Endothelial cell (in vitro differentiated cells): ENCODE measurements at regions not wholly inside any gene's neighbourhood (a gene's known extent, or its start where the extent isn't known, plus 50 kb on each side); places are given as distances from the start of the nearest gene placed in this dataset.

ENCODE experiments used
- DNase-seq: peaks from one replicate; pipeline ENCODE4 v3.0.0; 2021; ENCODE audit warnings: low spot score
- H3K27ac Mint-ChIP-seq: one replicate; pipeline ENCODE4 v1.8.0; 2021; ENCODE audit warnings: mixed read lengths, inconsistent platforms; ENCODE audit not compliant: unreplicated experiment
- H3K27me3 Mint-ChIP-seq: one replicate; pipeline ENCODE4 v1.8.0; 2021; ENCODE audit warnings: mild to moderate bottlenecking, moderate library complexity, mixed read lengths, inconsistent platforms; ENCODE audit not compliant: unreplicated experiment
- H3K36me3 Mint-ChIP-seq: one replicate; pipeline ENCODE4 v1.8.0; 2021; ENCODE audit warnings: mild to moderate bottlenecking, low read depth, mixed read lengths, inconsistent platforms; ENCODE audit not compliant: unreplicated experiment
- H3K4me1 Mint-ChIP-seq: one replicate; pipeline ENCODE4 v1.8.0; 2021; ENCODE audit warnings: mild to moderate bottlenecking, mixed read lengths, inconsistent platforms; ENCODE audit not compliant: unreplicated experiment
- H3K4me3 Mint-ChIP-seq: one replicate; pipeline ENCODE4 v1.8.0; 2021; ENCODE audit warnings: mild to moderate bottlenecking, mixed read lengths, inconsistent platforms; ENCODE audit not compliant: unreplicated experiment
- H3K9me3 Mint-ChIP-seq: one replicate; pipeline ENCODE4 v1.8.0; 2021; ENCODE audit warnings: mixed read lengths, inconsistent platforms; ENCODE audit not compliant: unreplicated experiment
- CTCF ChIP-seq: fragments of 200-600 bp; sonication (generic); IDR thresholded peaks from one replicate; pipeline ENCODE4 v1.5.0; 2021; ENCODE audit warnings: antibody characterized with exemption; ENCODE audit not compliant: unreplicated experiment

- Mint-ChIP-seq H3K36me3 (no peaks in the 10 kb centered on the region), H3K4me3 (no peak overlapping the region), H3K4me1 (peaks cover 3% of the 10 kb centered on the region), H3K27me3 (peaks cover 1% of the 10 kb centered on the region), H3K9me3 (no peaks in the 10 kb centered on the region), H3K27ac (no peak overlapping the region)
- no peak for DNase-seq
- no peak for TF ChIP-seq CTCF
These were observed 62.6 kb upstream of the PDZRN3 start for GRCh38 chr3:73687106-73688004.

GRCh38 chr3:73685061-73685460 is 60.3 kb upstream of the PDZRN3 start:
- H3K36me3 Mint-ChIP-seq, result no peaks in the 10 kb centered on the region
- TF ChIP-seq CTCF, result no peak
- no peaks in the 10 kb centered on the region for H3K9me3 Mint-ChIP-seq
- H3K4me1 Mint-ChIP-seq, result peaks cover 3% of the 10 kb centered on the region
- DNase-seq, result no peak
- no peak overlapping the region for H3K27ac Mint-ChIP-seq
- H3K4me3 Mint-ChIP-seq, result no peak overlapping the region
- peaks cover 1% of the 10 kb centered on the region for H3K27me3 Mint-ChIP-seq

- H3K4me1 Mint-ChIP-seq, result peaks cover 3% of the 10 kb centered on the region
- no peak overlapping the region for H3K4me3 Mint-ChIP-seq
- peaks cover 1% of the 10 kb centered on the region for H3K27me3 Mint-ChIP-seq
- H3K27ac Mint-ChIP-seq, result no peak overlapping the region
- no peaks in the 10 kb centered on the region for H3K36me3 Mint-ChIP-seq
- no peak for DNase-seq
- no peak for TF ChIP-seq CTCF
- no peaks in the 10 kb centered on the region for H3K9me3 Mint-ChIP-seq
These were observed 59.0 kb upstream of the PDZRN3 start for GRCh38 chr3:73683706-73684105.

GRCh38 chr3:73681610-73682009 is 56.9 kb upstream of the PDZRN3 start:
- H3K27me3 Mint-ChIP-seq, result peaks cover 1% of the 10 kb centered on the region
- no peaks in the 10 kb centered on the region for H3K4me1 Mint-ChIP-seq
- no peak for TF ChIP-seq CTCF
- H3K4me3 Mint-ChIP-seq, result no peak overlapping the region
- DNase-seq, result no peak
- H3K36me3 Mint-ChIP-seq, result no peaks in the 10 kb centered on the region
- no peak overlapping the region for H3K27ac Mint-ChIP-seq
- no peaks in the 10 kb centered on the region for H3K9me3 Mint-ChIP-seq

GRCh38 chr3:73681198-73681597 is 56.5 kb upstream of the PDZRN3 start:
- no peak for TF ChIP-seq CTCF

More at GRCh38 chr3:73681198-73681597, 56.5 kb upstream of the PDZRN3 start:
- no peak for DNase-seq
- no peaks in the 10 kb centered on the region for H3K36me3 Mint-ChIP-seq
- no peak overlapping the region for H3K27ac Mint-ChIP-seq
- H3K27me3 Mint-ChIP-seq, result peaks cover 1% of the 10 kb centered on the region
- H3K9me3 Mint-ChIP-seq, result no peaks in the 10 kb centered on the region
- H3K4me1 Mint-ChIP-seq, result no peaks in the 10 kb centered on the region
- no peak overlapping the region for H3K4me3 Mint-ChIP-seq
